ENCODE measurements at regions not wholly inside any gene's neighbourhood (a gene's known extent, or its start where the extent isn't known, plus 50 kb on each side); places are given as distances from the start of the nearest gene placed in this dataset.

GRCh38 chr7:138346975-138347374 lies 113.1 kb upstream of the TRIM24 start (continued):
- TF ChIP-seq, protein P1, sequence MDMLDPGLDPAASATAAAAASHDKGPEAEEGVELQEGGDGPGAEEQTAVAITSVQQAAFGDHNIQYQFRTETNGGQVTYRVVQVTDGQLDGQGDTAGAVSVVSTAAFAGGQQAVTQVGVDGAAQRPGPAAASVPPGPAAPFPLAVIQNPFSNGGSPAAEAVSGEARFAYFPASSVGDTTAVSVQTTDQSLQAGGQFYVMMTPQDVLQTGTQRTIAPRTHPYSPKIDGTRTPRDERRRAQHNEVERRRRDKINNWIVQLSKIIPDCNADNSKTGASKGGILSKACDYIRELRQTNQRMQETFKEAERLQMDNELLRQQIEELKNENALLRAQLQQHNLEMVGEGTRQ (IDR thresholded peaks at IDR 0.05), result no peak
- no peak for TF ChIP-seq ESRRA (IDR thresholded peaks at IDR 0.05; ENCODE audit: borderline replicate concordance, low read length)
- TF ChIP-seq KDM1A (IDR thresholded peaks at IDR 0.05; ENCODE audit: low read depth), result no peak

GRCh38 chr7:138349841-138350700 lies 110.0 kb upstream of the TRIM24 start:
- TF ChIP-seq GATA3 (IDR thresholded peaks at IDR 0.05; ENCODE audit: borderline replicate concordance) (no peak), HOXB13 (CRISPR knock-in tag; IDR thresholded peaks at IDR 0.05; ENCODE audit: low read depth) (no peak), KDM1A (IDR thresholded peaks at IDR 0.05; ENCODE audit: low read depth) (no peak), PBX3 (IDR thresholded peaks at IDR 0.05) (no peak), RAD21 (conservative IDR thresholded peaks at IDR 0.05 in 1 of 2, IDR thresholded peaks at IDR 0.05 in 1 of 2) (no peak), ATOH8 (CRISPR knock-in tag; IDR thresholded peaks at IDR 0.05; ENCODE audit: low read depth) (no peak), CBX2 (IDR thresholded peaks at IDR 0.05; ENCODE audit: borderline replicate concordance, low read depth) (no peak), JUNB (IDR thresholded peaks at IDR 0.05) (no peak), POLR2AphosphoS2 (conservative IDR thresholded peaks at IDR 0.05; ENCODE audit: low read length) (no peak), RNF2 (IDR thresholded peaks at IDR 0.05; ENCODE audit: borderline replicate concordance, low read depth) (no peak), NFE2L2 (conservative IDR thresholded peaks at IDR 0.05; ENCODE audit: low read length) (no peak), PHF8 (IDR thresholded peaks at IDR 0.05; ENCODE audit: borderline replicate concordance, low read depth) (no peak), POLR2A (IDR thresholded peaks at IDR 0.05; ENCODE audit: low read length) (no peak), MAFK (IDR thresholded peaks at IDR 0.05; ENCODE audit: partially characterized antibody) (no peak), SMC3 (IDR thresholded peaks at IDR 0.05) (no peak), BCL3 (IDR thresholded peaks at IDR 0.05) (no peak), MAZ (IDR thresholded peaks at IDR 0.05; ENCODE audit: borderline replicate concordance, low read depth, low read length) (no peak), EP300 (IDR thresholded peaks at IDR 0.05) (no peak), SREBF2 (IDR thresholded peaks at IDR 0.05) (no peak)
- H3K4me3 ChIP-seq, result no peak overlapping the region
- H3K9me3 ChIP-seq, result 0 out of 3 replicates have a peak, but pooled peaks cover 9% of the 10 kb centered on the region
- no peaks in the 10 kb centered on the region for H3K4me1 ChIP-seq
- H3K4me2 ChIP-seq, result no peak overlapping the region
- no peak for ATAC-seq
- POLR2A ChIA-PET, result no interaction called here
- WGBS (ENCODE audit: missing lambda C conversion rate), result 36% methylated on average over 6 of the region's 6 CpGs
- FAIRE-seq, result no peak
- CTCF ChIA-PET, result interaction anchor here (0.7 to 0.8 kb wide), 2 partner anchors 17 to 159 kb away, joined by 3 read pairs; no protein-coding TSS in a partner anchor
- H3K27ac ChIP-seq, result no peak overlapping the region
- no peak for DNase-seq (ENCODE audit: low read depth in 1 of 2, low spot score in 1 of 2)
